Right lobe of liver (tissue), 6 donors: ENCODE measurements at regions not wholly inside any gene's neighbourhood (a gene's known extent, or its start where the extent isn't known, plus 50 kb on each side); places are given as distances from the start of the nearest gene placed in this dataset.

ENCODE experiments used
- ATAC-seq, 4 donors: fragments of 200-7000 bp; cut with Tn5 transposase; one replicate each; pipeline ENCODE4 v1.9.1; 2020; ENCODE audit warnings: mild to moderate bottlenecking in 4 of 4, moderate library complexity in 4 of 4
- DNase-seq, 3 donors: peaks; one replicate each; pipeline ENCODE4 v3.0.0-alpha.2; 2020
- H3K27ac ChIP-seq, 3 donors: fragments of 200-600 bp; one replicate each; pipeline ENCODE4 v1.8.0; 2022
- H3K27me3 ChIP-seq, 2 donors: fragments of 200-600 bp; one replicate each; pipeline ENCODE4 v1.8.0; 2022
- H3K36me3 ChIP-seq, 4 donors: fragments of 200-600 bp; sonication (generic) in 1 of 4; one replicate each; pipeline versions ENCODE4 v1.5.1 to v1.8.0; 2017 to 2022; ENCODE audit warnings: control low read depth in 1 of 4
- H3K4me1 ChIP-seq, 4 donors: fragments of 200-600 bp; sonication (generic) in 1 of 4; one replicate each; pipeline versions ENCODE4 v1.5.1 to v1.8.0; 2017 to 2022; ENCODE audit warnings: control low read depth in 1 of 4
- H3K4me3 ChIP-seq, 3 donors: fragments of 200-600 bp; one replicate each; pipeline ENCODE4 v1.8.0; 2022
- H3K9me3 ChIP-seq, 4 donors: fragments of 200-600 bp; sonication (generic) in 1 of 4; one replicate each; pipeline versions ENCODE4 v1.5.1 to v1.8.0; 2017 to 2022; ENCODE audit warnings: control low read depth in 1 of 4
- CTCF ChIP-seq, 4 donors: fragments of 200-600 bp in 3 of 4; fragments of 450-650 bp in 1 of 4; IDR thresholded peaks; one replicate each; pipeline versions ENCODE4 v1.5.1 to v1.8.0; 2016 to 2022; ENCODE audit warnings: antibody characterized with exemption in 4 of 4, mild to moderate bottlenecking in 2 of 4
- POLR2A ChIP-seq: fragments of 450-650 bp; IDR thresholded peaks from one replicate; pipeline ENCODE4 v1.6.1; 2017; ENCODE audit warnings: antibody characterized with exemption, mild to moderate bottlenecking
- WGBS: methylation state at CpG from one replicate; pipeline ENCODE4 v1.1.6; 2018; ENCODE audit warnings: low coverage, low lambda C conversion rate; ENCODE audit not compliant: insufficient coverage; ENCODE audit errors: missing lambda C conversion rate; 5-methylcytosine and 5-hydroxymethylcytosine counted together
- intact Hi-C, 2 donors: fragments of 100-400 bp; cut with DNase I; formaldehyde crosslinking; loops; one replicate each; pipeline versions ENCODE4 v1.11.2 to v1.14.1; 2022
- donor health status: DM: no; HTN: yes; CAD: no.
- donor health status: DM: no; HTN: no; CAD: no.
- donor health status: DM: no; HTN: no; CAD: no.
- donor health status: DM: no; HTN: yes; CAD: no.
- donor health status: DM: no; HTN: yes; CAD: no.

- no peak for TF ChIP-seq POLR2A
- TF ChIP-seq CTCF (IDR thresholded peaks at IDR 0.05), result no peak
- DNase-seq (peak in 1 of 3 donors; percentile 19), ATAC-seq (no peak)
- no peak overlapping the region for H3K27ac ChIP-seq
- intact Hi-C loops, result no loop called here
- H3K4me1 ChIP-seq, result no peaks in the 10 kb centered on the region
- no peaks in the 10 kb centered on the region for H3K27me3 ChIP-seq
- no peaks in the 10 kb centered on the region for H3K36me3 ChIP-seq
- WGBS, result 77% methylated on average over 2 of the region's 7 CpGs
- H3K4me3 ChIP-seq, result no peak overlapping the region
- no peaks in the 10 kb centered on the region for H3K9me3 ChIP-seq
These were observed 434.4 kb downstream of the PTPRU start for GRCh38 chr1:29670752-29671151.

GRCh38 chr1:29669912-29670311 is 433.6 kb downstream of the PTPRU start:
- 22% methylated on average over 1 of the region's 3 CpGs for WGBS
- no peaks in the 10 kb centered on the region for H3K36me3 ChIP-seq
- no peaks in the 10 kb centered on the region for H3K4me1 ChIP-seq
- no peaks in the 10 kb centered on the region for H3K9me3 ChIP-seq
- no peak overlapping the region for H3K27ac ChIP-seq
- no peak for ATAC-seq
- H3K27me3 ChIP-seq, result no peaks in the 10 kb centered on the region
- intact Hi-C loops, result no loop called here
- TF ChIP-seq CTCF (IDR thresholded peaks at IDR 0.05) (no peak), POLR2A (no peak)
- no peak overlapping the region for H3K4me3 ChIP-seq
- DNase-seq, result no peak

- no peaks in the 10 kb centered on the region for H3K4me1 ChIP-seq
These were observed 433.0 kb downstream of the PTPRU start for GRCh38 chr1:29669158-29669871.

GRCh38 chr1:29668551-29669157 is 432.3 kb downstream of the PTPRU start:
- ATAC-seq, result no peak
- WGBS, result 49% methylated on average over 5 of the region's 7 CpGs
- no peaks in the 10 kb centered on the region for H3K27me3 ChIP-seq

More at GRCh38 chr1:29669158-29669871, 433.0 kb downstream of the PTPRU start:
- no peak overlapping the region for H3K27ac ChIP-seq
- no peaks in the 10 kb centered on the region for H3K36me3 ChIP-seq
- no peaks in the 10 kb centered on the region for H3K27me3 ChIP-seq
- no peaks in the 10 kb centered on the region for H3K9me3 ChIP-seq
- no peak overlapping the region for H3K4me3 ChIP-seq
- no peak for ATAC-seq
- intact Hi-C loops, result no loop called here
- DNase-seq, result no peak
- TF ChIP-seq POLR2A (no peak), CTCF (IDR thresholded peaks at IDR 0.05) (no peak)
- WGBS, result 42% methylated on average over 5 of the region's 10 CpGs

More at GRCh38 chr1:29668551-29669157, 432.3 kb downstream of the PTPRU start:
- no peaks in the 10 kb centered on the region for H3K4me1 ChIP-seq
- no peaks in the 10 kb centered on the region for H3K36me3 ChIP-seq
- intact Hi-C loops, result no loop called here
- H3K4me3 ChIP-seq, result no peak overlapping the region
- DNase-seq, result no peak
- H3K9me3 ChIP-seq, result no peaks in the 10 kb centered on the region
- H3K27ac ChIP-seq, result no peak overlapping the region
- TF ChIP-seq POLR2A (no peak), CTCF (IDR thresholded peaks at IDR 0.05) (no peak)
